H9 (cell line): ENCODE measurements at regions not wholly inside any gene's neighbourhood (a gene's known extent, or its start where the extent isn't known, plus 50 kb on each side); places are given as distances from the start of the nearest gene placed in this dataset.

Experiments used
- DNase-seq: peaks from one replicate; pipeline ENCODE4 v3.0.0-alpha.2; 2017
- H2AFZ ChIP-seq: one replicate; pipeline ENCODE4 v1.6.1; 2013; ENCODE audit warnings: mild to moderate bottlenecking, low read length, control low read depth, moderate library complexity
- H2AK5ac ChIP-seq: 2 replicates; pipeline ENCODE4 v1.6.1; 2013; ENCODE audit warnings: low read length, control low read depth, mixed read lengths; ENCODE audit not compliant: insufficient read length
- H2BK120ac ChIP-seq: one replicate; pipeline ENCODE4 v1.6.1; 2013; ENCODE audit warnings: low read depth, mild to moderate bottlenecking, low read length, control low read depth, inconsistent platforms; ENCODE audit not compliant: poor library complexity, severe bottlenecking
- H2BK12ac ChIP-seq: 2 replicates; pipeline ENCODE4 v1.6.1; 2013; ENCODE audit warnings: low read length, control low read depth, mixed read lengths, low read depth; ENCODE audit not compliant: insufficient read length
- H2BK15ac ChIP-seq: 2 replicates; pipeline ENCODE4 v1.6.1; 2013; ENCODE audit warnings: low read depth, low read length, control low read depth
- H2BK20ac ChIP-seq: one replicate; pipeline ENCODE4 v1.6.1; 2013; ENCODE audit warnings: low read depth, mild to moderate bottlenecking, low read length, control low read depth, inconsistent platforms; ENCODE audit not compliant: poor library complexity, severe bottlenecking
- H2BK5ac ChIP-seq: 2 replicates; pipeline ENCODE4 v1.6.1; 2013; ENCODE audit warnings: low read length, control low read depth, mixed read lengths; ENCODE audit not compliant: insufficient read length
- H3K14ac ChIP-seq: 2 replicates; pipeline ENCODE4 v1.6.1; 2013; ENCODE audit warnings: low read length, control low read depth; ENCODE audit not compliant: insufficient read depth
- H3K18ac ChIP-seq: 2 replicates; pipeline ENCODE4 v1.6.1; 2013; ENCODE audit warnings: low read depth, mild to moderate bottlenecking, mixed read lengths, low read length, control low read depth; ENCODE audit not compliant: insufficient read length
- H3K23ac ChIP-seq: 2 replicates; pipeline ENCODE4 v1.6.1; 2013; ENCODE audit warnings: low read length, control low read depth, mixed read lengths, low read depth; ENCODE audit not compliant: insufficient read length
- H3K23me2 ChIP-seq: 2 replicates; pipeline ENCODE4 v1.6.1; 2013; ENCODE audit warnings: low read depth, mild to moderate bottlenecking, mixed read lengths, low read length, control low read depth; ENCODE audit not compliant: insufficient read length, poor library complexity, severe bottlenecking
- H3K27ac ChIP-seq: 2 replicates; pipeline ENCODE4 v1.5.1; 2013; ENCODE audit warnings: low read length, control low read depth, mixed read lengths, low read depth; ENCODE audit not compliant: insufficient read length
- H3K27me3 ChIP-seq: 2 replicates; pipeline ENCODE4 v1.6.1; 2013; ENCODE audit warnings: low read length, control low read depth, inconsistent platforms; ENCODE audit not compliant: insufficient read depth
- H3K4ac ChIP-seq: 2 replicates; pipeline ENCODE4 v1.6.1; 2013; ENCODE audit warnings: low read depth, mild to moderate bottlenecking, control low read depth, inconsistent platforms, low read length, moderate library complexity
- H3K4me1 ChIP-seq: 2 replicates; pipeline ENCODE4 v1.6.1; 2013; ENCODE audit warnings: low read length, control low read depth, inconsistent platforms; ENCODE audit not compliant: insufficient read depth
- H3K4me2 ChIP-seq: 2 replicates; pipeline ENCODE4 v1.6.1; 2013; ENCODE audit warnings: low read length, control low read depth, mixed read lengths; ENCODE audit not compliant: insufficient read length, insufficient read depth
- H3K56ac ChIP-seq: 2 replicates; pipeline ENCODE4 v1.6.1; 2013; ENCODE audit warnings: low read depth, mild to moderate bottlenecking, mixed read lengths, low read length, control low read depth; ENCODE audit not compliant: insufficient read length
- H3K79me1 ChIP-seq: 2 replicates; pipeline ENCODE4 v1.6.1; 2013; ENCODE audit warnings: low read depth, mild to moderate bottlenecking, moderate library complexity, low read length, control low read depth, inconsistent platforms; ENCODE audit not compliant: insufficient read depth, poor library complexity, severe bottlenecking
- H3K79me2 ChIP-seq: 2 replicates; pipeline ENCODE4 v1.6.1; 2013; ENCODE audit warnings: low read length, control low read depth, inconsistent platforms; ENCODE audit not compliant: insufficient read depth
- H3K9ac ChIP-seq: 2 replicates; pipeline ENCODE4 v1.6.1; 2013; ENCODE audit warnings: low read length, control low read depth, mixed read lengths; ENCODE audit not compliant: insufficient read length; ENCODE audit errors: extremely low read depth
- H3K9me3 ChIP-seq: one replicate; pipeline ENCODE4 v1.6.1; 2013; ENCODE audit warnings: low read depth, low read length, inconsistent platforms; ENCODE audit not compliant: control insufficient read depth
- H3T11ph ChIP-seq: one replicate; pipeline ENCODE4 v1.6.1; 2013; ENCODE audit warnings: mild to moderate bottlenecking, low read length, control low read depth, inconsistent platforms
- H4K20me1 ChIP-seq: one replicate; pipeline ENCODE4 v1.6.1; 2013; ENCODE audit not compliant: control insufficient read depth, insufficient read length, insufficient read depth
- H4K5ac ChIP-seq: 2 replicates; pipeline ENCODE4 v1.6.1; 2013; ENCODE audit warnings: low read depth, mild to moderate bottlenecking, mixed read lengths, low read length, control low read depth; ENCODE audit not compliant: insufficient read length
- H4K8ac ChIP-seq: replicated peaks from 2 replicates; pipeline ENCODE4 v1.6.1; 2013; ENCODE audit warnings: low read length, control low read depth, mixed read lengths, low read depth; ENCODE audit not compliant: insufficient read length
- H4K91ac ChIP-seq: 2 replicates; pipeline ENCODE4 v1.6.1; 2013; ENCODE audit warnings: low read depth, mild to moderate bottlenecking, moderate library complexity, mixed read lengths, low read length, control low read depth; ENCODE audit not compliant: insufficient read length
- H3K27ac Mint-ChIP-seq, 3 experiments: 2 replicates in 2 of 3; 3 replicates in 1 of 3; pipeline ENCODE4 v1.8.0; 2020 to 2021; ENCODE audit warnings: mixed read lengths in 3 of 3, mild to moderate bottlenecking in 1 of 3, moderate library complexity in 1 of 3
- H3K27me3 Mint-ChIP-seq: 2 replicates; pipeline ENCODE4 v1.8.0; 2021; ENCODE audit warnings: low read depth, mild to moderate bottlenecking, moderate library complexity, mixed read lengths
- H3K36me3 Mint-ChIP-seq, 3 experiments: 2 replicates in 2 of 3; 3 replicates in 1 of 3; pipeline ENCODE4 v1.8.0; 2020 to 2021; ENCODE audit warnings: low read depth in 3 of 3, mixed read lengths in 3 of 3; ENCODE audit not compliant: insufficient read depth in 1 of 3
- H3K4me1 Mint-ChIP-seq, 2 experiments: 2 replicates each; pipeline ENCODE4 v1.8.0; 2020; ENCODE audit warnings: mixed read lengths in 2 of 2
- H3K4me3 Mint-ChIP-seq, 2 experiments: 2 replicates in 1 of 2; 3 replicates in 1 of 2; pipeline ENCODE4 v1.8.0; 2020 to 2021; ENCODE audit warnings: mild to moderate bottlenecking in 2 of 2, mixed read lengths in 2 of 2, moderate library complexity in 1 of 2
- H3K9me3 Mint-ChIP-seq, 2 experiments: 2 replicates in 1 of 2; 3 replicates in 1 of 2; pipeline ENCODE4 v1.8.0; 2020; ENCODE audit warnings: mild to moderate bottlenecking in 2 of 2, mixed read lengths in 2 of 2, moderate library complexity in 1 of 2
- WGBS: extraction: QIAGEN DNeasy Blood & Tissue Kit; methylation state at CpG from one replicate; pipeline ENCODE4 v1.1.7; 2013; ENCODE audit warnings: missing lambda C conversion rate, low lambda C conversion rate, mixed read lengths; ENCODE audit not compliant: insufficient read length; ENCODE audit errors: extremely low coverage; 5-methylcytosine and 5-hydroxymethylcytosine counted together
- TF ChIP-seq, protein P1 (sequence below): fragments of 200-600 bp; sonication (generic); conservative IDR thresholded peaks from 3 replicates; pipeline ENCODE4 v1.8.0; 2021; ENCODE audit warnings: antibody characterized with exemption, mild to moderate bottlenecking

DNA sequence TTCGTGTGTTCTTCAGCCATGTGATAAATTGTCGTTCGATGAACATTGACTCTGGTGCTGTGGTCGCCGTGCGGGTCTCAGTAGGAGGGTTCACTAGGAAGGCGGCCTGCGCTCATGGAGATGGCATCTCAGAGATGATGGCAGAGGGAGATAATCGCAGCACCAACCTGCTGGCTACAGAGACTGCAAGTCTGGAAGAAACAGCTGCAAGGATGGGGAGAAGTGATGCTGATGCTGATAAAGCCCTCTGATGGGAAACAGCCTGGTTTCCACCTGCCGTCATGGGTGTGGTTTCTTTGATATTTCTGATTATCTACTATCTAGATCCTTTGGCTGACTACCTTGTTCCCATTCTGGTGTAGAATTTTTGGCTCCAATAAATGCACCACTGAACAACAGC lies 130.5 kb upstream of the ANKRD30A start:
- Histone ChIP-seq H4K91ac (no peak overlapping the region), H4K20me1 (no peaks in the 10 kb centered on the region), H3K9me3 (peaks cover 68% of the 10 kb centered on the region), H3K4me2 (no peak overlapping the region), H4K5ac (no peak overlapping the region), H2AFZ (no peak overlapping the region), H3K27ac (no peak overlapping the region), H3K4ac (no peak overlapping the region), H2BK5ac (no peak overlapping the region), H3T11ph (no peak overlapping the region), H3K9ac (no peak overlapping the region), H3K23ac (no peak overlapping the region), H3K27me3 (no peaks in the 10 kb centered on the region), H3K14ac (no peak overlapping the region), H3K4me1 (no peaks in the 10 kb centered on the region), H3K56ac (no peak overlapping the region), H2BK120ac (no peak overlapping the region), H4K8ac (no peak overlapping the region), H2BK15ac (no peak overlapping the region), H3K23me2 (no peaks in the 10 kb centered on the region), H2BK20ac (no peak overlapping the region), H2BK12ac (no peak overlapping the region), H2AK5ac (no peak overlapping the region), H3K79me2 (no peaks in the 10 kb centered on the region), H3K18ac (no peak overlapping the region), H3K79me1 (no peaks in the 10 kb centered on the region)
- Mint-ChIP-seq H3K27me3 (no peaks in the 10 kb centered on the region; the same call in 1 of the 2 replicates), H3K4me3 (no peak overlapping the region), H3K9me3 (peaks cover 86 to 91% of the 10 kb centered on the region in 2 experiments), H3K27ac (no peak overlapping the region), H3K36me3 (peaks cover 6 to 27% (median 12%) of the 10 kb centered on the region in 3 experiments; a peak in 6 of 7 replicates), H3K4me1 (no peaks in the 10 kb centered on the region)
- TF ChIP-seq, protein P1, sequence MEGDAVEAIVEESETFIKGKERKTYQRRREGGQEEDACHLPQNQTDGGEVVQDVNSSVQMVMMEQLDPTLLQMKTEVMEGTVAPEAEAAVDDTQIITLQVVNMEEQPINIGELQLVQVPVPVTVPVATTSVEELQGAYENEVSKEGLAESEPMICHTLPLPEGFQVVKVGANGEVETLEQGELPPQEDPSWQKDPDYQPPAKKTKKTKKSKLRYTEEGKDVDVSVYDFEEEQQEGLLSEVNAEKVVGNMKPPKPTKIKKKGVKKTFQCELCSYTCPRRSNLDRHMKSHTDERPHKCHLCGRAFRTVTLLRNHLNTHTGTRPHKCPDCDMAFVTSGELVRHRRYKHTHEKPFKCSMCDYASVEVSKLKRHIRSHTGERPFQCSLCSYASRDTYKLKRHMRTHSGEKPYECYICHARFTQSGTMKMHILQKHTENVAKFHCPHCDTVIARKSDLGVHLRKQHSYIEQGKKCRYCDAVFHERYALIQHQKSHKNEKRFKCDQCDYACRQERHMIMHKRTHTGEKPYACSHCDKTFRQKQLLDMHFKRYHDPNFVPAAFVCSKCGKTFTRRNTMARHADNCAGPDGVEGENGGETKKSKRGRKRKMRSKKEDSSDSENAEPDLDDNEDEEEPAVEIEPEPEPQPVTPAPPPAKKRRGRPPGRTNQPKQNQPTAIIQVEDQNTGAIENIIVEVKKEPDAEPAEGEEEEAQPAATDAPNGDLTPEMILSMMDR: no peak
- no peak for DNase-seq
- WGBS: no CpG with 5 or more reads among the region's 10 CpGs
